GM03348 (cell line): ENCODE measurements at regions not wholly inside any gene's neighbourhood (a gene's known extent, or its start where the extent isn't known, plus 50 kb on each side); places are given as distances from the start of the nearest gene placed in this dataset.
"Not testable (repeated sequence)": the region's sequence is repeated elsewhere in the genome, so short reads cannot be mapped to it uniquely, and the experiment has no call there.

ENCODE experiments used
- DNase-seq: peaks from one replicate; pipeline ENCODE4 v3.0.0; 2012; ENCODE audit warnings: low spot score

- peak; percentile 67 for DNase-seq
Observed at GRCh38 chr14:80055667-80056496, 155.4 kb downstream of the DIO2 start.

DNA sequence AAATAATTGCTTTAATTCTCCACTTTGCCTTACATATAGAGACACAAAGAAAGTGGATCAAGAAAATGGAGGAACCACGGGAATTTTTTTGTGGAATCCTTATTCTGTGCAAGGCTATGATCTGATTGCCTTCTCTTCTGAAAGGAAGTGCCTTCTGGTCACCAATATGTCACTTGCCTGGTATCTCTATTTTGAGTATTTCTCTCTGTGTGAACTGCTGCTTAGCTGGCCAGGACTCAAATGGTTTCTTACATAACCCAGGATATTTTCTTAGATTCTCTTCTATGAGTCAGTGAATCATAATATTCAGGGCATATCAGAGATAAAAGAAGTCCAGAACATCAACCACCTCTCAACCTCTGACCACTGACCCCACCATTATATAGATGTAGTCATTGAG lies 156.1 kb downstream of the DIO2 start:
- peak; percentile 9 for DNase-seq

DNA sequence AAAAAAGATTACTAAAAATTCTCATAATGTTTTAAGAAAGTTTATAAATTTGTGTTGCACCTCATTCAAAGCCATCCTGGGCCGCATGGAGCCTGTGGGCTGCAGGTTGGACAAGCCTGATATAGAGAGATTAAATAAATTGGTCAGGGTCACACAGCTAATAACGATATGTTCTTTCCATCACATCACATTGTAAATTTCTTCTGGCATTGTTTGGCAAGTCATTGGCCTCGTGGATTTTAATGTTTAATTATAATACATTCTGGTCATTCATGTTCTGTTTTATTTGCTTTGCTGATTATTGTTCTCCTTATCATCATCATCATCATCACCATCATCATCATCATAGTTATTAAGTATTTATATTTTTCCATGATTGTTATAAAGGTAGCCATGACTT lies 157.3 kb downstream of the DIO2 start:
- DNase-seq = no peak

GRCh38 chr14:80049055-80049454 lies 162.2 kb downstream of the DIO2 start:
- no peak for DNase-seq

DNA sequence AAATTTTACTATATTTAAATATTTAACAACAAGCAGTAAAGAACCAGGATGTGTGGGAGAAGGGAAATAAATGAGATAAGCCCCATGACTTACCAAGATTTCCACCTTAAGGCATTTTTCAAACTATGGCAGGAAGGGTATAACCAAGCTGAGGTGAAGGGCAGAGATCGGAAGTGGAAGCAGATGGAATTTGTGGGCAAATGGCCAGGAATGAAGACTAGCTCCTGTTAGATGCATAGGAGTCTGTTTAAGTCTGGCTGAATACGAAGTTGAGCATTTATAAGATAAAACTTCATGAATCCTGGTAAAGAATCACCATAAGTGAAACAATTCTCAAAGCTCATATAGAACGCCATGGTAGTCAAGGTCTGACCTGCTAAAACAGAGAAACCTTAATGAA lies 163.5 kb downstream of the DIO2 start:
- DNase-seq = no peak

GRCh38 chr14:80037349-80037748 lies 174.0 kb downstream of the DIO2 start:
- no peak for DNase-seq

DNA sequence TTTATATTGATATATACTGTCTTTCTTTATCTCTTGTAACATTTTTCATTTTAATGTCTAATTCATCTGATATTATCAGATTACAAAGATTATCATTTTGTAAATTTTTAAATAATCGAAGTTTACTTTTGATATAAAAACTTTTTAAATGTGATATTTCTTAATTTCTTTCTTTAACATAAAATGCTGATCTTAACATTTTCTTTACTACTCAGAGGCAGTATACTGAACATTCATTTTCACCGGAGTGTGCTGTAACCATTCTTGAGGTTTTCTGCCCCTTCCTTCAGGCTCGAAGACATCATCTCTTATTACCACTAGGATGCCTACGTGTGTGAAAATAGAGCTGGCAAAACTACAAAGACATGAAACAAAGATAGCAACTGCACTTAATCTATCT lies 186.9 kb downstream of the DIO2 start:
- no peak for DNase-seq

GRCh38 chr14:80018476-80018875 lies 192.8 kb downstream of the DIO2 start:
- not testable (repeated sequence) for DNase-seq

GRCh38 chr14:80017795-80018194 lies 193.5 kb downstream of the DIO2 start:
- DNase-seq = no peak

DNA sequence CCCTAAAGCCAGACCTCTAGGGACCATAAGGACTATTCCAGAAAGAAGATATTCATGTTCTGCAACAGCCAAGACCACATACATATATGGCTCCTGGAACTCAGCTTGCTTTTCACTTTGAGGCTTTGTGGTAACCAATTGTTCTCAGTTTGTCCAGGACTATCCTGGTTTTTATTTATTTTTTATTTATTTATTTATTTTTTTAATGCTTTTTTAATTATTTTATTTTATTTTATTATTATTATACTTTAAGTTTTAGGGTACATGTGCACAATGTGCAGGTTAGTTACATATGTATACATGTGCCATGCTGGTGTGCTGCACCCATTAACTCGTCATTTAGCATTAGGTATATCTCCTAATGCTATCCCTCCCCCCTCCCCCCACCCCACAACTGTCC lies 201.1 kb downstream of the DIO2 start:
- not testable (repeated sequence) for DNase-seq

DNA sequence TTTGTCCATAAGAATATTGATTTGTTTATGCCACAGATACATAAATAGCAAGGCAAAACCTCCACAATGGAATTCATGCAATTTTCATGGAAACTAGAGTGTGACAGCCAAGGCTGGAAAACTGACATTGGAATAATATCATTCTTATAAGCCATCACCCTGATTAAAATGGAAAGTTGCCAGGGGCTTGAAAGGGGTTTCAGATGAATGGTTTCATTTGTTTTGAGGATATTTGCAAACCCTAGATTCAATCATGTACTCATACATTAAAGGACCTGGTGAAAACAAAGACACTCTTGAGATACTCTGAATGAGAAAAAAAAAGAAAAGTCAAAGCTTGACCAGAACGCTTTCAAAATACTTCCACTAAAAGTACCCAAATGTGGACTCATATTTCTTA lies 205.7 kb downstream of the DIO2 start:
- DNase-seq = no peak

GRCh38 chr14:80004871-80005270 lies 206.4 kb downstream of the DIO2 start:
- no peak for DNase-seq

- DNase-seq = no peak
Observed at GRCh38 chr14:80003138-80003537, 208.2 kb downstream of the DIO2 start.

GRCh38 chr14:79997509-79998208 lies 213.6 kb downstream of the DIO2 start:
- DNase-seq = no peak

DNA sequence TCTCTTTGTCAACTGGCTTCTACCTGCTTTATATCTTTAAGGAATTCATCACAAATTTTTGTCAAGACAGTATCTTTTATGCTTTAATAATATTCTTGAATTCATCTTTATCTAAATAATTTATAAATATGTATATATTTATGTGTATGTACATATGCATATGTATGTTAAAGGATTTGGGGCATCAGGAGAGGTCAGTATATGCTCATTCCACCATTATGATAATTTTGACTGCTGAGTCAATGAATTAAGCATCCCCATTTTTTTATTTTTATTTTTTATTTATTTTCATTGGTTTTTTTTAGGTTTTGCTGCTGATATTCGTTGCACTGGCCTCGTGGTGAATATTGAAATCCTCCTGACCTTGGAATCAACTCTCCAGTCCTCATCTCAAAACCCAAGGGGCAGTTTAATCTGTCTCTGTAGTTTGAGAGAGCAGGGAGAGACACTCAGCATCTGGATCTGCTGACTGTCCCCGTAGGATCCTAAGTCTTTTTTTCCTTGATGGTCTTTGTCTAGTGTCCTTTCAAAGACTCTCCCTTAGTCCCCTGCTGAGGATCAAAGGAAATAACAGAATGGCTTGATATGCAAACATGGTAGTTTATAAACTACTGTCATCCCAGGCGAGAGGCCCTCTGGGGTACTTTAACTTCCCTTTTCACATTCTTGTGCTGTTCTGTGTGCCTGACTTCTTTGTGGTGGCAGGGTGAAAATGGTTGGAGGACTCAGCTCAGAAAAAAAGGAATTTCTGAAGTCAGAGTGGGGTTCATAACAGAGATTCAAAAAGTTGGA lies 218.7 kb downstream of the DIO2 start:
- no peak for DNase-seq

GRCh38 chr14:79991866-79992265 lies 219.4 kb downstream of the DIO2 start:
- DNase-seq = no peak

GRCh38 chr14:79989990-79990389 lies 221.3 kb downstream of the DIO2 start:
- DNase-seq = no peak

GRCh38 chr14:79986251-79986650 lies 225.1 kb downstream of the DIO2 start:
- no peak for DNase-seq

DNA sequence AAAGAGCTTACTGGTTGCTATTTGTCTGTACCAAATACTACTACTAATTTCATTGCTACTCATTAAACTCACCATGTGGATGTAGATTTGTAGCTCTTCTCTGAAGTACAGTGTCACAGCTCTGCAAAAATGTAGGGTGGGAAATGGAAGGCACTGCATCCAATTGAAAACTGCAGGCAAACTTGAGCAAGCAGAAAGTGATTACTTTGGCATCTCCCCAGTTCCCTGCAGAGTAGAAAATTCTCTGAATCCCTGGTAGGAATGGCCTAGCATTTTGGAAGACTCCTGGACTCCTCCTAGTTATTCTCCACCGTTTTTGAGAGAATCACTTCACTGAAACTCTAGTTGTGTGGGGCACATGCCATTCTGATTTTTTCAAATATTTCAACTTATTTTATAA lies 239.1 kb downstream of the DIO2 start:
- no peak for DNase-seq

DNA sequence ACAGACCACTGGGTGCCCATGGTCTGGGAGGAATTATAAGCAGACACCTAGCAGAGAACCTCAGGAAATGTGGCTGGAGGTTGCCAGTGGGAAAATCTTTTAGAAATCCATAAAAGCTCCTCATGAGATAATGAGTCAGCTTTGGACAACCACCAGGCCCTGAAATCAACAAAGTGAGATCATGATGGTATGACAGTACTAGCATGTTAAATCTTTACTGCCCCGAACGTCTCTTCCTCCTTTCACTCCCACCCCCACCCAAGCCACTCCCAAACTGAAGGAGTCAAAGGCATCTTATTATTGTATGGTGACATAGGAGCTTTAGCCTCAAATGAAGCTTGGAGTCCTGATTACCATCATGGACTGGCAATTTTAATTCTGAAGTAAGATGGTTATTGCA lies 240.0 kb downstream of the DIO2 start:
- peak; percentile 48 for DNase-seq

- no peak for DNase-seq
Observed at GRCh38 chr14:79967453-79967852, 243.9 kb downstream of the DIO2 start.

DNA sequence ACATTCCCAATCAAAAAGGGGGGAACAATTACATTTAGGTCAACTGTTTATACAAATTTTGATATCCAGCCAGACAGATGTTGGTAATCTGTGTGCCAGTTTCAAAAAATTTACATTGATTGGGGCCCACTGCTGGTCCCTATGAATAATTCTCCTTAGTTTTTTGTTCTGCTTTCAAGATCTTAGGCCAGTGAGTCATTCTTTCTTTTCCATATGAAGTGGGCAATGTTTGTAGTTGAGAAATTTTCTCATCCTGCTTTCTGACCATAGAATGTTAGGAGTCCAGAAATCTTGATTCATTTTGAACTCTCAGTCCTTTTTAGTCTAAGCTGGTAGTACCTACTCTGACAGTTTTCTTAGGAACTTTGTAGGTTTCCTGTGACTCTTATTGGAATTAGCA lies 244.3 kb downstream of the DIO2 start:
- peak; percentile 6 for DNase-seq

DNA sequence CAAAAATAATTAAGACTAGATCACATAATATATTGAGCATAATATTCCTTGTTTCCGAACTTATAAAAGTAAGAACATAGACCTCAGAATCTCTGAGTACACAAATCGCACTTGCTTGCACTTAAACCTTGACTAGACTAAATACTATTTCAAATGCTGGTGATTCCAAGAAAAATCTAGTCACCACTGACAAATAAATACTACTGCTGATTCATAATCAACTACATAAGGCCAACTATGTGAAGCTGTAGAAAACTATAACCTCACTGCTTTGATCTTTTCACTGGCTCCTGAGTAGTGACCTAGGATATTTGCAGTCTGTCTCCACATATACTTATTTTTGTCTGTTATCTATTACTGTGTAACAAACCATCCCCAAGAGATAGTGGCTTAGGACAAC lies 245.4 kb downstream of the DIO2 start:
- peak; percentile 5 for DNase-seq
